ENCODE measurements at regions not wholly inside any gene's neighbourhood (a gene's known extent, or its start where the extent isn't known, plus 50 kb on each side); places are given as distances from the start of the nearest gene placed in this dataset.

GRCh38 chr2:23083966-23084365 is 301.0 kb upstream of the KLHL29 start:
- Histone ChIP-seq H3K4me1 (ENCODE audit: control insufficient read depth, insufficient read depth, low read length, poor library complexity, severe bottlenecking) (no peaks in the 10 kb centered on the region), H3K36me3 (ENCODE audit: control insufficient read depth, insufficient read depth, low read length) (no peaks in the 10 kb centered on the region), H3K4me3 (ENCODE audit: extremely low read depth, insufficient read depth, low read length, poor library complexity, severe bottlenecking) (no peak overlapping the region), H3K27ac (ENCODE audit: low read depth, low read length, severe bottlenecking) (no peak overlapping the region), H3K9me3 (ENCODE audit: control insufficient read depth, low read length) (peaks cover 4% of the 10 kb centered on the region)
- no CpG with 5 or more reads among the region's 1 CpG for WGBS, 2 experiments (ENCODE audit: insufficient coverage in 2 of 2)

GRCh38 chr2:23091019-23091418 is 294.0 kb upstream of the KLHL29 start:
- peaks cover 12% of the 10 kb centered on the region for H3K9me3 ChIP-seq (ENCODE audit: control insufficient read depth, low read length)
- no peak overlapping the region for H3K27ac ChIP-seq (ENCODE audit: low read depth, low read length, severe bottlenecking)
- no peaks in the 10 kb centered on the region for H3K4me1 ChIP-seq (ENCODE audit: control insufficient read depth, insufficient read depth, low read length, poor library complexity, severe bottlenecking)
- no peak overlapping the region for H3K4me3 ChIP-seq (ENCODE audit: extremely low read depth, insufficient read depth, low read length, poor library complexity, severe bottlenecking)
- no peaks in the 10 kb centered on the region for H3K36me3 ChIP-seq (ENCODE audit: control insufficient read depth, insufficient read depth, low read length)

GRCh38 chr2:23091900-23092299 is 293.1 kb upstream of the KLHL29 start:
- Histone ChIP-seq H3K27ac (ENCODE audit: low read depth, low read length, severe bottlenecking) (no peak overlapping the region), H3K4me3 (ENCODE audit: extremely low read depth, insufficient read depth, low read length, poor library complexity, severe bottlenecking) (no peak overlapping the region), H3K9me3 (ENCODE audit: control insufficient read depth, low read length) (peaks cover 12% of the 10 kb centered on the region), H3K36me3 (ENCODE audit: control insufficient read depth, insufficient read depth, low read length) (no peaks in the 10 kb centered on the region), H3K4me1 (ENCODE audit: control insufficient read depth, insufficient read depth, low read length, poor library complexity, severe bottlenecking) (no peaks in the 10 kb centered on the region)
- WGBS, 2 experiments (ENCODE audit: insufficient coverage in 2 of 2) = 67 to 76% methylated on average over 3 of the region's 4 CpGs

- WGBS, 2 experiments (ENCODE audit: insufficient coverage in 2 of 2) = 67% methylated on average over 1 of the region's 3 CpGs; no CpG with 5 or more reads in 1 of the 2 experiments
- Histone ChIP-seq H3K9me3 (ENCODE audit: control insufficient read depth, low read length) (peaks cover 12% of the 10 kb centered on the region), H3K4me3 (ENCODE audit: extremely low read depth, insufficient read depth, low read length, poor library complexity, severe bottlenecking) (no peak overlapping the region), H3K4me1 (ENCODE audit: control insufficient read depth, insufficient read depth, low read length, poor library complexity, severe bottlenecking) (no peaks in the 10 kb centered on the region), H3K27ac (ENCODE audit: low read depth, low read length, severe bottlenecking) (no peak overlapping the region), H3K36me3 (ENCODE audit: control insufficient read depth, insufficient read depth, low read length) (no peaks in the 10 kb centered on the region)
Measured at GRCh38 chr2:23092831-23093230, 292.1 kb upstream of the KLHL29 start.

GRCh38 chr2:23093513-23093912 is 291.5 kb upstream of the KLHL29 start:
- H3K27ac ChIP-seq (ENCODE audit: low read depth, low read length, severe bottlenecking) = no peak overlapping the region
- peaks cover 12% of the 10 kb centered on the region for H3K9me3 ChIP-seq (ENCODE audit: control insufficient read depth, low read length)
- 33% methylated on average over 1 of the region's 1 CpG; no CpG with 5 or more reads in 1 of the 2 experiments for WGBS, 2 experiments (ENCODE audit: insufficient coverage in 2 of 2)
- no peaks in the 10 kb centered on the region for H3K36me3 ChIP-seq (ENCODE audit: control insufficient read depth, insufficient read depth, low read length)
- no peak overlapping the region for H3K4me3 ChIP-seq (ENCODE audit: extremely low read depth, insufficient read depth, low read length, poor library complexity, severe bottlenecking)
- no peaks in the 10 kb centered on the region for H3K4me1 ChIP-seq (ENCODE audit: control insufficient read depth, insufficient read depth, low read length, poor library complexity, severe bottlenecking)

GRCh38 chr2:23096906-23097602 is 287.9 kb upstream of the KLHL29 start:
- H3K27ac ChIP-seq (ENCODE audit: low read depth, low read length, severe bottlenecking) = no peak overlapping the region
- no peaks in the 10 kb centered on the region for H3K4me1 ChIP-seq (ENCODE audit: control insufficient read depth, insufficient read depth, low read length, poor library complexity, severe bottlenecking)
- H3K36me3 ChIP-seq (ENCODE audit: control insufficient read depth, insufficient read depth, low read length) = no peaks in the 10 kb centered on the region
- WGBS, 2 experiments (ENCODE audit: insufficient coverage in 2 of 2) = 57 to 84% methylated on average over 1 to 3 of the region's 3 CpGs
- no peak overlapping the region for H3K4me3 ChIP-seq (ENCODE audit: extremely low read depth, insufficient read depth, low read length, poor library complexity, severe bottlenecking)
- H3K9me3 ChIP-seq (ENCODE audit: control insufficient read depth, low read length) = no peaks in the 10 kb centered on the region

GRCh38 chr2:23100406-23100805 is 284.6 kb upstream of the KLHL29 start:
- whole genome bisulfite sequencing, 2 experiments (ENCODE audit: insufficient coverage in 2 of 2) = 81 to 82% methylated on average over 2 of the region's 2 CpGs
- H3K27ac ChIP-seq (ENCODE audit: low read depth, low read length, severe bottlenecking) = no peak overlapping the region
- H3K9me3 ChIP-seq (ENCODE audit: control insufficient read depth, low read length) = no peaks in the 10 kb centered on the region
- no peak overlapping the region for H3K4me3 ChIP-seq (ENCODE audit: extremely low read depth, insufficient read depth, low read length, poor library complexity, severe bottlenecking)
- no peaks in the 10 kb centered on the region for H3K4me1 ChIP-seq (ENCODE audit: control insufficient read depth, insufficient read depth, low read length, poor library complexity, severe bottlenecking)
- H3K36me3 ChIP-seq (ENCODE audit: control insufficient read depth, insufficient read depth, low read length) = no peaks in the 10 kb centered on the region

GRCh38 chr2:23106242-23106785 is 278.7 kb upstream of the KLHL29 start:
- Histone ChIP-seq H3K4me1 (ENCODE audit: control insufficient read depth, insufficient read depth, low read length, poor library complexity, severe bottlenecking) (no peaks in the 10 kb centered on the region), H3K9me3 (ENCODE audit: control insufficient read depth, low read length) (no peaks in the 10 kb centered on the region), H3K36me3 (ENCODE audit: control insufficient read depth, insufficient read depth, low read length) (no peaks in the 10 kb centered on the region), H3K4me3 (ENCODE audit: extremely low read depth, insufficient read depth, low read length, poor library complexity, severe bottlenecking) (no peak overlapping the region), H3K27ac (ENCODE audit: low read depth, low read length, severe bottlenecking) (no peak overlapping the region)
- WGBS, 2 experiments (ENCODE audit: insufficient coverage in 2 of 2) = 77 to 82% methylated on average over 3 to 4 of the region's 4 CpGs

- Histone ChIP-seq H3K4me1 (ENCODE audit: control insufficient read depth, insufficient read depth, low read length, poor library complexity, severe bottlenecking) (no peaks in the 10 kb centered on the region), H3K4me3 (ENCODE audit: extremely low read depth, insufficient read depth, low read length, poor library complexity, severe bottlenecking) (no peak overlapping the region), H3K9me3 (ENCODE audit: control insufficient read depth, low read length) (no peaks in the 10 kb centered on the region), H3K27ac (ENCODE audit: low read depth, low read length, severe bottlenecking) (no peak overlapping the region), H3K36me3 (ENCODE audit: control insufficient read depth, insufficient read depth, low read length) (no peaks in the 10 kb centered on the region)
- whole genome bisulfite sequencing, 2 experiments (ENCODE audit: insufficient coverage in 2 of 2) = 79 to 89% methylated on average over 4 of the region's 4 CpGs
Measured at GRCh38 chr2:23107327-23107941, 277.5 kb upstream of the KLHL29 start.

GRCh38 chr2:23111263-23111662 is 273.7 kb upstream of the KLHL29 start:
- no peaks in the 10 kb centered on the region for H3K9me3 ChIP-seq (ENCODE audit: control insufficient read depth, low read length)
- H3K4me3 ChIP-seq (ENCODE audit: extremely low read depth, insufficient read depth, low read length, poor library complexity, severe bottlenecking) = no peak overlapping the region
- no peak overlapping the region for H3K27ac ChIP-seq (ENCODE audit: low read depth, low read length, severe bottlenecking)
- 43% methylated on average over 2 of the region's 2 CpGs; no CpG with 5 or more reads in 1 of the 2 experiments for WGBS, 2 experiments (ENCODE audit: insufficient coverage in 2 of 2)
- no peaks in the 10 kb centered on the region for H3K36me3 ChIP-seq (ENCODE audit: control insufficient read depth, insufficient read depth, low read length)
- no peaks in the 10 kb centered on the region for H3K4me1 ChIP-seq (ENCODE audit: control insufficient read depth, insufficient read depth, low read length, poor library complexity, severe bottlenecking)

GRCh38 chr2:23112517-23112916 is 272.5 kb upstream of the KLHL29 start:
- Histone ChIP-seq H3K4me1 (ENCODE audit: control insufficient read depth, insufficient read depth, low read length, poor library complexity, severe bottlenecking) (no peaks in the 10 kb centered on the region), H3K36me3 (ENCODE audit: control insufficient read depth, insufficient read depth, low read length) (no peaks in the 10 kb centered on the region), H3K4me3 (ENCODE audit: extremely low read depth, insufficient read depth, low read length, poor library complexity, severe bottlenecking) (no peak overlapping the region), H3K27ac (ENCODE audit: low read depth, low read length, severe bottlenecking) (no peak overlapping the region), H3K9me3 (ENCODE audit: control insufficient read depth, low read length) (no peaks in the 10 kb centered on the region)
- 72 to 100% methylated on average over 2 of the region's 6 CpGs for WGBS, 2 experiments (ENCODE audit: insufficient coverage in 2 of 2)
